GM18511 (cell line): ENCODE measurements at regions not wholly inside any gene's neighbourhood (a gene's known extent, or its start where the extent isn't known, plus 50 kb on each side); places are given as distances from the start of the nearest gene placed in this dataset.
"Not testable (repeated sequence)": the region's sequence is repeated elsewhere in the genome, so short reads cannot be mapped to it uniquely, and the experiment has no call there.

ENCODE experiments used
- ATAC-seq: cut with Tn5 transposase; IDR thresholded peaks from one replicate; pipeline ENCODE4 v1.9.1; 2021; ENCODE audit warnings: mild to moderate bottlenecking, moderate library complexity; ENCODE audit not compliant: unreplicated experiment

DNA sequence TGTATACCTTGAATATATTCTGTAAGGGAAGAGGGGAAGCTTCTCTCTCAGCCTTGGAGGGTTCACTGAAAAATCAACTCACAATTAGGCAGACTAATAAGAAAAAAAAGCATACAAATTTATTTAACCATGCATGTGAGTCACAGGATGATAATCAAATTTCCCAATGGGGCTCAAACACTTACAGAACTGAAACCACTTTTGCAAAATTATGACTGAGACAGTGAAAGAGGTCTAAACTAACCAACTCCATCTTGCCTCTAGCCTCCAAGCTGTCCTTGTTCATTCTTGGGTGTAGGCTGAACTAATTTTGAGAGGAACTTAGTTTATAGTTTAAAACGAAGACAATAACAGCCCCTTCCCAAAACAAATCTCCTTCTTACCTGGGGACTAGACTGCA, 618.3 kb upstream of the AUTS2 start:
- no peak for ATAC-seq

- not testable (repeated sequence) for ATAC-seq
Measured at GRCh38 chr7:68980432-68980831, 617.8 kb upstream of the AUTS2 start.

DNA sequence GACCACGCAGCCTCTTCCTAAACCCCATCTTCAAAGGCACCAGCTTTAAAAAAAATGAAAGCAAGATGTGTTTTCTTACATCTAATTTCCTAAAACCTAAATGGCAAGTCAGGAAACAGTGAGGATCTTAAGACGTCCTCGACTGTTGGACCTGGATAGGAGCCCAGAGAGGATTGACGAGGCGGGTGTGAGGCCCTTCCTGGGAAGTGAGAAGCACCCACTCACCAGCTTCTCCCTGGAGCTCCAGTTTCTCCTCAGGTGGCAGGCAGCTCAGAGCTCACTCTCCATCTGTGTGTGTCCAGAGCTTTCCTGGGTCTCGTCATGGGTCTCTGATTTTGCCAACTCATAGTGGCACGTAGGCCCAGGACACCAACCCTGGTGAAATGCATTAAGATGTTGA, 614.0 kb upstream of the AUTS2 start:
- no peak for ATAC-seq

DNA sequence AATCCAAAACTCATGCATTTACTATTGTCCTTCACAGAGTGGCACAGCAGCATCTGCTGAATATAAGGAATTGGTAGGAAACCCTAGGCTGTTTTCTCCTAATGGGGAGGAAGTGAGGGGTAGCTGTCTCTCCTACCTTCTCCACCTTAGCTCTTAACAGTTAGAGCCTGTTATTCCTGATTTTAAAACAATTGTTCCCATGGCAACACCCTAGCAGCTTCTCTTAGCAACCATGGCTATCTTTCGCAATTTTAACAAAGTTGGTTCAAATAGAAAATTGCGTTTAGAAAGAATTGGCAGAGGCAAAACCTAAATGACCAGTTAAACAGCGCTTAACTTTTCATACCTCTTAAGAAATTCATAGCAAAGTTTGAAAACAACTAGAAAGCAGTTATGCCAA, 603.4 kb upstream of the AUTS2 start:
- no peak for ATAC-seq

- ATAC-seq, result no peak
Measured at GRCh38 chr7:68998136-68998535, 600.1 kb upstream of the AUTS2 start.

- no peak for ATAC-seq
Measured at GRCh38 chr7:69002416-69002815, 595.9 kb upstream of the AUTS2 start.

GRCh38 chr7:69012149-69012548, 586.1 kb upstream of the AUTS2 start:
- no peak for ATAC-seq

GRCh38 chr7:69017208-69017607, 581.1 kb upstream of the AUTS2 start:
- ATAC-seq, result no peak

DNA sequence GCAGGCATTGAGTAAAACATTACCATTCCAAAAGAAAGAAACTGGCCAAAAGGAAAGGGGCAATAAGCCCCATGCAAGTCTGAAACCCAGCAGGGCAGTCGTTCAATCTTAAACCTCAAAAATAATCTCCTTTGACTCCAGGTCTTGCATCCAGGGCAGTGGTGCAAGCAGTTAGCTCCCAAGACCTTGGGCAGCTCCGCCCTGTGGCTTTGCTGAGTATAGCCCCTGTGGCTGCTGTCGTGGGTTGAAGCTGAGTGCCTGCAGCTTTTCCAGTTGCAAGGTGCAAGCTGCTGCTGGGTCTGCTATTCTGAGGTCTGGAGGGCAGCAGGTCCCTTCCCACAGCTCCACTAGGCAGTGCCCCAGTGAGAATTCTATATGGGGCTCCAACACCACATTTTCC, 580.1 kb upstream of the AUTS2 start:
- ATAC-seq, result no peak

GRCh38 chr7:69019437-69019836, 578.8 kb upstream of the AUTS2 start:
- no peak for ATAC-seq

- ATAC-seq, result no peak
Measured at GRCh38 chr7:69020536-69020935, 577.7 kb upstream of the AUTS2 start.

- ATAC-seq, result no peak
Measured at GRCh38 chr7:69025249-69025648, 573.0 kb upstream of the AUTS2 start.

GRCh38 chr7:69032848-69033247, 565.4 kb upstream of the AUTS2 start:
- ATAC-seq, result no peak

GRCh38 chr7:69035826-69036225, 562.4 kb upstream of the AUTS2 start:
- no peak for ATAC-seq

- no peak for ATAC-seq
Measured at GRCh38 chr7:69036301-69036700, 562.0 kb upstream of the AUTS2 start.

DNA sequence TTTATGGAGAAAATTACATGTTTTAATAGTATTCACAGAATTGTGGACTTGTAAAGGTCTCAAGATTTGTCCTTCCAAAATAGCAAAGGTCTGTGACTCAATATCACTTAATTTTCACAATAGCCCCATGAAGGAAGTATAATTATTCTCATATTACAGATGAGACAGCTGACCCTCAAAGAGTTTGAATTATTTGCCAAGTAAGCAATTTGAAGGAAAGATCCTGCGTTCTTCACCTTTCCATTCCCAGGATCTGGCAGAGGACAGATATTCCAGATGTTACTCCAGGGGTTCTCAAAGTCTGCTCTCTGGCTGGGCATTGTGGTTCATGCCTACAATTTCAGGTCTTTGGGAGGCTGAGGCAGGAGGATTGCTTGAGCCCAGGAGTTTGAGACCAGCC, 559.4 kb upstream of the AUTS2 start:
- ATAC-seq, result no peak

GRCh38 chr7:69042138-69042537, 556.1 kb upstream of the AUTS2 start:
- no peak for ATAC-seq

GRCh38 chr7:69047151-69047754, 551.0 kb upstream of the AUTS2 start:
- no peak for ATAC-seq

- ATAC-seq, result no peak
Measured at GRCh38 chr7:69049326-69049725, 548.9 kb upstream of the AUTS2 start.

DNA sequence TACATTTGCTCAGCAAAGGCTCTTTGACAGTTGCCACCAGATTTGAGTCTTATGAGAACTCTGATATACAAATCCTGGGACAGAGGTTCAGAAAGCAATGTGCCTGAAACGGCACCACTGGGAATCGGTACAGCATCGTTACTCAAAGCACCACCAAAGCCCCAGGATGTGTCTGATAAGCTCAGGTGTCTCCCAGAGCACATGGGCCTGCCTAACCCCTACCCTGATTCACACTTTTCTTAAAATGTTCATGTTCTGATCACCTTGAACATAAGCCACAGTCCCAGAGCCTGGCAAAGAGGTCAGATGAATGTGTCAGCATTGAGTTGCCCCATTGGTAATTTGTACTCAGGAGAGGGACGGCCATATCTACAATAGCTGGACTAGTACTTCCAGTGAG, 545.8 kb upstream of the AUTS2 start:
- no peak for ATAC-seq

GRCh38 chr7:69060516-69060915, 537.8 kb upstream of the AUTS2 start:
- ATAC-seq, result no peak

- no peak for ATAC-seq
Measured at GRCh38 chr7:69062020-69062765, 536.1 kb upstream of the AUTS2 start.

GRCh38 chr7:69067397-69067796, 530.9 kb upstream of the AUTS2 start:
- no peak for ATAC-seq
